GM12874 (cell line): ENCODE measurements at regions not wholly inside any gene's neighbourhood (a gene's known extent, or its start where the extent isn't known, plus 50 kb on each side); places are given as distances from the start of the nearest gene placed in this dataset.

Source experiments
- CTCF ChIP-seq: IDR thresholded peaks from 2 replicates; pipeline ENCODE4 v1.5.1; 2011; ENCODE audit warnings: low read depth, mild to moderate bottlenecking, control low read depth, low read length, moderate library complexity; ENCODE audit not compliant: insufficient read depth

DNA sequence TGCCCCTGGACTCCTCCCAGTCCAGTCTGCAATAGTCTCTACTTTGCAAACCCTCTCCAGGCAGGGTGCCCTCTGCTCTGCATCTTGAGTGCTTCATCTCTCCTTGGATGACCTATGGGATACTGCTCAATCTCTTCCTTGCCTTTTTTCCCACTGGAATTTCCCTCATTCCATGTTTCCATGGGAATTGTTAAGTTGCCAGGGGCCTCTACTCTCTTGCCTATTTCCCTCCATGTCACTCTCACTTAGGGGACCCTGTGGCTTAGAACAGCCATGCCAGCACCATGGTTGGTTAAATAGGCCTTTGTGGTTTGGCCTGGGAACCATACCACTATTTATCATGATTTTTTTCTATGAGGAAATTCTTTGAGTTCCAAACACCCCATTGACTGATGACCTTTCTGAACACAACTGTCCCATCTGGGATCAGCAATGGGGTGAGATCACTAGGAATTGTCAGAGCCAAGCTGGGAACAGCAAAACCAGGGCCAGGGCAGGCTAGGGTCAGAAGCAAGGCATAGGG, 91.4 kb upstream of the RBMS1 start:
- TF ChIP-seq CTCF: no peak

DNA sequence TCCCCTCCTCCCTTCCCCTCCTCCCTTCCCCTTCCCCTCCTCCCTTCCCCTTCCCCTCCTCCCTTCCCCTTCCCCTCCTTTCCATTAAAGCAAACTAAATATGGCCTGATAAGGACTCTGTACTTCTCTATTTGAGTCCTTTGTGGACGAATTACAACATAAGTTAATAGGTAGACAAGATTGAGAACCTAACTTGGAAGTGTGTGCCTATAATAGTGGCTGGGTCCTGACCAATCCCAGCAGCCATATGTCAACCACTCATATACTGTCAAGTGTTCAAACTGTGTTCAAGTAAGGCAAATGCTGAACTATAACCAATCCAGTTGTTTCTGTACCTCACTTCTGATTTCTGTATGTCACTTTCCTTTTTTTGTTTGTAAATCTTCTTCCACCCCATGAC, 97.1 kb upstream of the RBMS1 start:
- no peak for TF ChIP-seq CTCF

GRCh38 chr2:160592401-160592800, 98.8 kb upstream of the RBMS1 start:
- TF ChIP-seq CTCF: no peak

DNA sequence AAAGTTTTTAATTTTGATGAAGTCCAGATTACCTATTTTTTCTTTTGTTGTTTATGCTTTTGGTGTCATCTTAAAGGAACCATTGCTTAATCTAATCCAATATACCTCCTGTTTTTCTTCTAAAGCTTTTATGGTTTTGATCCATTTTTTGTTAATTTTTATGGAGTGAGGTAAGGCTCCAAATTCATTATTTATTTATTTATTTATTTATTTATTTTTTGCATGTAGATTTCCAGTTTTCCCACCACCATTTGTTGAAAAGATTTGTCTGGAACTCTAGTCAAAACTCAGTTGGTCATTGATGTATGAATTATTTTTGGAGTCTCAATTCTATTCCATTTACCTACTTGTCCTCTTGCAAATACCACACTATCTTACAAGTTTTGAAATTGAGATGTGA, 99.4 kb upstream of the RBMS1 start:
- no peak for TF ChIP-seq CTCF

DNA sequence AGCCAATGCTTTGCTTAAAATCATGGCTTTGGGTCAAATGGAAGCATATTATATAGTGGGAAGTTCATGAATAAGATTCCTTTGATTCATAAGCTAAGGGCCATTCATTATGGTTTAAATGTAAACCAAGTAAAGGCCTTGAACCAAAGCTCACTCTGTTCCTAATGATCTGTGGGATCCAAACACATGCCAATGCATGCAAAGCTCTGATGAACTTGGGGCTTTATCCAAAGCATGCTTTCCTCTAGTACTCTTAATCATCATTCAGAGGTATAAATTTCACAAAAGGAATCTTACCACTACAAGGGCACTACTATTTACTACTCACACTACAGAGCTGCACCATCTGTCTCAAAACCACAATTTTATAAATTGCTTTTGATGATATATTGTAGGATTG, 102.8 kb upstream of the RBMS1 start:
- TF ChIP-seq CTCF: no peak

- TF ChIP-seq CTCF: no peak
These were observed 108.5 kb upstream of the RBMS1 start for GRCh38 chr2:160602073-160602472.

GRCh38 chr2:160603771-160604510, 110.3 kb upstream of the RBMS1 start:
- no peak for TF ChIP-seq CTCF
